ENCODE measurements at regions not wholly inside any gene's neighbourhood (a gene's known extent, or its start where the extent isn't known, plus 50 kb on each side); places are given as distances from the start of the nearest gene placed in this dataset.

DNA sequence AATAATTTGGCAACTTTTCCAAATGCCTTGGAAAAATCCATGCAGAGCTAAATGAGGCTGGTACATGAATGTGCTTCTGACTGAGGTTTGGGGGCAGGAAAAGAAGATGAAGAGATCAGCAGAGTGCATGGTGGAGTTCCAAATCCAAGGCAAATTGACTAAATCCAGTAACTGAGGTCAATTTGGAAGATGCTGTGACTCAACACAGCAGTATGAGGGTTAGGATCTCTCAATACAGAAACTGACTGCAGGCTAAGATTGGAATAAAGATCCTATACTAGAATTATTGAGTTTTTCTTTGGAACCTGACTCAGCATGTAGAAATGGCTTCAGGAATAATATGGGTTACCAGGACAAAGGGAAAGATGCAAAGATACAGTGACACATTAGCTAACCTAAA is 99.3 kb upstream of the FAT3 start:
- no peak overlapping the region for H3K4me3 ChIP-seq (ENCODE audit: low read length)
- TF ChIP-seq, protein P1, sequence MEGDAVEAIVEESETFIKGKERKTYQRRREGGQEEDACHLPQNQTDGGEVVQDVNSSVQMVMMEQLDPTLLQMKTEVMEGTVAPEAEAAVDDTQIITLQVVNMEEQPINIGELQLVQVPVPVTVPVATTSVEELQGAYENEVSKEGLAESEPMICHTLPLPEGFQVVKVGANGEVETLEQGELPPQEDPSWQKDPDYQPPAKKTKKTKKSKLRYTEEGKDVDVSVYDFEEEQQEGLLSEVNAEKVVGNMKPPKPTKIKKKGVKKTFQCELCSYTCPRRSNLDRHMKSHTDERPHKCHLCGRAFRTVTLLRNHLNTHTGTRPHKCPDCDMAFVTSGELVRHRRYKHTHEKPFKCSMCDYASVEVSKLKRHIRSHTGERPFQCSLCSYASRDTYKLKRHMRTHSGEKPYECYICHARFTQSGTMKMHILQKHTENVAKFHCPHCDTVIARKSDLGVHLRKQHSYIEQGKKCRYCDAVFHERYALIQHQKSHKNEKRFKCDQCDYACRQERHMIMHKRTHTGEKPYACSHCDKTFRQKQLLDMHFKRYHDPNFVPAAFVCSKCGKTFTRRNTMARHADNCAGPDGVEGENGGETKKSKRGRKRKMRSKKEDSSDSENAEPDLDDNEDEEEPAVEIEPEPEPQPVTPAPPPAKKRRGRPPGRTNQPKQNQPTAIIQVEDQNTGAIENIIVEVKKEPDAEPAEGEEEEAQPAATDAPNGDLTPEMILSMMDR (IDR thresholded peaks at IDR 0.05; ENCODE audit: insufficient read depth, low read depth, low read length, missing control alignments), result no peak
- DNase-seq (ENCODE audit: low read depth), result no peak

DNA sequence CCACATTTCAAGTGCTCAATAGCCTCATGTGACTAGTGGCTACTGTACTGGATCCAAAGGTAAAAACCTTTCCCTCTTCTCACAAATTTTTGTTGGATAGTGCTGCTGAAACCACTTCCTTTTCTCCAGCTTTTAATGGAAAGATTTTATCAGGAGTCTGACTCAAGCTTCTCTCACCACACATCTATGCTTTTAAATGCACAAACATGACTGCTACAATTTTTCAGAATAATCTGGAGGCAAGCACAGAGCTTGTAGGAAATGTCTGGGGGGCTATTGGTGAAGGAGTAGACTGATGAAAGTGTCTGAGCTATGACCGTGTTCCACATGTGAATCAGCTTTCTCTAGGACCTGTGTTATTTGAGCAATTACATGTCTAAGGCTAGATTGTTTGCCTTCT is 101.1 kb upstream of the FAT3 start:
- peak; percentile 17 for DNase-seq (ENCODE audit: low read depth)
- TF ChIP-seq, protein P1 (IDR thresholded peaks at IDR 0.05; ENCODE audit: insufficient read depth, low read depth, low read length, missing control alignments), result no peak
- no peak overlapping the region for H3K4me3 ChIP-seq (ENCODE audit: low read length)

DNA sequence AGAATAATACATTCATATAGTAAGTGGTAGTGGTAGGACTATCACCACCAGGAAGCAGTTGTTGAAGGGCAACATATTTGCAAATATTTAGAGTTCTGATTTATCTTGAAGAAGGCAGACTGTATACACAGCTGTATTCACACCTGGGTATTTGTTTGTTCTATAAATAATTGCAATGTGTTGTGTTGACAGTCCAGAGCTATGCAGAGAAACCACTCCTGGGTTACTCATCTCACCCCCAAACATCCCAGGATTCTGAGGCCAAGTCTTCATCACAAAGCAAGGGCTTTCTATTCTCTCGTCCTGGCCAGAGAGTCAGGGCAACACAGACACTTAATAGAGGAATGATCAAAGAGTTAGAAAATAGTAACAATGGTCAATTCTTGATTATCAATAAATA is 102.1 kb upstream of the FAT3 start:
- TF ChIP-seq, protein P1 (IDR thresholded peaks at IDR 0.05; ENCODE audit: insufficient read depth, low read depth, low read length, missing control alignments), result no peak
- DNase-seq (ENCODE audit: low read depth), result peak; percentile 39
- H3K4me3 ChIP-seq (ENCODE audit: low read length), result no peak overlapping the region

DNA sequence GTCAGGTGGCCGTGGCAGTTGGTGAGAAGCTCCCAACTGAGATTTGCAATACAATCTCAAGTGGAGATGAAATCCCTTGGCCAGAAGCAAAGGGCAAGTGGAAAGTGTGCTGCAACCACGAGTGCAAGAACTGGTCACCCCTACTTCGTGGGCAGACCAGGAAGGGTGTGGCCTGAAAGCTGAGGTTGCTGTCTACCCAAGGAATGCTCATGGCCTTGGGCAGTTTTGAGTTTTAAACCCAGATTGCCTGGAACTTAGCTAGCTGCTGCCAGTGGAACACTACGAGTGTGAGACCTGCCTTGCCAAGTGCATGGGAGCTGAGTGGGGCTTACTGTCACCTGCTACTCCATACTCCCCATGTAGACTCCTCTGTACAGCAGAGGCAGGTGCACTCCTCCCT is 113.3 kb upstream of the FAT3 start:
- no peak overlapping the region for H3K4me3 ChIP-seq (ENCODE audit: low read length)
- TF ChIP-seq, protein P1 (IDR thresholded peaks at IDR 0.05; ENCODE audit: insufficient read depth, low read depth, low read length, missing control alignments), result no peak

DNA sequence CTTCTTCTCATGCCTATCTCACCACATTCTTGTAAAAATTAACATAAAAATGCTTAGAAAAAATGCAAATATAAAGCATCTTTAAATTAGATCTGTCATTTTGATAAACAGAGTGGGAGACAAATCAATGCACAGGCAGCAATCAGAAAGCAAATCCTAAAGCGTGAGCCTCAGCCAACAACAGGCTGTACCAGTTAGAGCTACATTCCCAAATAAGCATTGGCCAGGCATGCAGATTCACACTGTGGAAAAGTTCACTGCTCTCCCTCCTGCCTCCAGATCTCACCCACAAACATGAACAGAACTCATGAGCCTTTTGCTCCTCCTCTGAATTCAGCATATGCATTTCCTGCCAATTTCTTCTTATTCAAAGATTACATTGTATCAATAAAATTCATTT is 115.2 kb upstream of the FAT3 start:
- DNase-seq (ENCODE audit: low read depth), result no peak
- H3K4me3 ChIP-seq (ENCODE audit: low read length), result no peak overlapping the region
- TF ChIP-seq, protein P1 (IDR thresholded peaks at IDR 0.05; ENCODE audit: insufficient read depth, low read depth, low read length, missing control alignments), result no peak

More for the DNA sequence above, 113.3 kb upstream of the FAT3 start:
- peak; percentile 31 for DNase-seq (ENCODE audit: low read depth)

DNA sequence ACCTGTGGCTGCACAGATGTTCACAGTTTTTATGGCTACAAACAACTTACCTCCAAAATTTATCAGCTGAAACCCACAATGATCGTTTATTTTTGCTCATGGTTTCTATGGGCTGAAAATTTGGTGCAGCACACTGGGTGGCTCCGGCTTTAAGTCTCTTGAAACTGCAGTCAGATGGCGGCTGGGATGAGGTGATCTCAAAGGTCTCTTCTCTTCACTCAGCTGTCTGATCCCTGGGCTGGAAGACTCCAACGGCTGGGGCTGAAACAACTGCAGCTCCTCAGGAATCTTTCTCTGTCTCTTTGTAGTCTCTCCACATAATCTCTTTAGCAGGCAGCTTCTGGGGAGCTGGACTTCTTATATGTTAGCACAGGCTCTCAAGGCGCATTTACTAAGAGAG is 117.3 kb upstream of the FAT3 start:
- TF ChIP-seq, protein P1 (IDR thresholded peaks at IDR 0.05; ENCODE audit: insufficient read depth, low read depth, low read length, missing control alignments), result no peak
- no peak for DNase-seq (ENCODE audit: low read depth)

DNA sequence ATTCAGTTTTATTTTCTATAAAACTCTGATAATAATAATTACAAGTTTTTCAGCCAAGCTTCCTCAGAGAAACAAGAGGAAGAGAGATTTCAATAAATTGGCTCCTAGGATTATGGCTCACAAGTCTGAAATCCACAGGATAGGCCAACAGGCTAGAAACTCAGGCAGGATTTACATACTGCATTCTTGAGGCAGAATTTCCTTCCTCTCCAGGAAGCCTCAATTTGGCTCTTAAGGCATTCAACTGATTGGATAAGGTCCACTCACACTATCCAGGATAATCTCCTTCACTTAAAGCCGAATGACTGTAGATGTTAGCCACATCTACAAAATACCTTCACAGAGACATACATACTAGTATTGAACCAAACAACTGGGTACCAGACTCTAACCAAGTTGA is 120.3 kb upstream of the FAT3 start:
- TF ChIP-seq, protein P1 (IDR thresholded peaks at IDR 0.05; ENCODE audit: insufficient read depth, low read depth, low read length, missing control alignments), result no peak
- H3K4me3 ChIP-seq (ENCODE audit: low read length), result no peak overlapping the region
- no peak for DNase-seq (ENCODE audit: low read depth)

More for the DNA sequence above, 117.3 kb upstream of the FAT3 start:
- H3K4me3 ChIP-seq (ENCODE audit: low read length), result no peak overlapping the region

Measured in epithelial cell of esophagus (primary cell).